ENCODE measurements at regions not wholly inside any gene's neighbourhood (a gene's known extent, or its start where the extent isn't known, plus 50 kb on each side); places are given as distances from the start of the nearest gene placed in this dataset.

- H3K4me1 ChIP-seq: no peaks in the 10 kb centered on the region
- H3K27ac ChIP-seq: no peak overlapping the region
- H3K9me3 ChIP-seq: peaks cover 21 to 44% of the 10 kb centered on the region in 2 donors
- no peak for DNase-seq (ENCODE audit: low spot score in 2 of 2)
- H3K27me3 ChIP-seq: no peaks in the 10 kb centered on the region
- H3K4me3 ChIP-seq: no peak overlapping the region
- intact Hi-C loops (cut with DNase I; ENCODE audit: low total_unique reads): no loop called here
- no peak for TF ChIP-seq POLR2AphosphoS5 (IDR thresholded peaks at IDR 0.05)
- TF ChIP-seq CTCF (IDR thresholded peaks at IDR 0.05): no peak
- H3K36me3 ChIP-seq: no peaks in the 10 kb centered on the region
Observed at GRCh38 chr19:28656644-28657043, 556.3 kb downstream of the UQCRFS1 start.

- Histone ChIP-seq H3K4me1 (no peaks in the 10 kb centered on the region), H3K27me3 (no peaks in the 10 kb centered on the region), H3K27ac (no peak overlapping the region), H3K4me3 (no peak overlapping the region), H3K9me3 (peaks cover 21 to 34% of the 10 kb centered on the region in 2 donors), H3K36me3 (no peaks in the 10 kb centered on the region)
- no peak for DNase-seq (ENCODE audit: low spot score in 2 of 2)
- intact Hi-C loops (cut with DNase I; ENCODE audit: low total_unique reads): no loop called here
- no peak for TF ChIP-seq POLR2A (IDR thresholded peaks at IDR 0.05)
- TF ChIP-seq CTCF (IDR thresholded peaks at IDR 0.05): no peak
- TF ChIP-seq POLR2AphosphoS5 (IDR thresholded peaks at IDR 0.05): no peak
Observed at GRCh38 chr19:28655054-28655453, 557.9 kb downstream of the UQCRFS1 start.

GRCh38 chr19:28652765-28653164, 560.2 kb downstream of the UQCRFS1 start:
- H3K9me3 ChIP-seq: peaks cover 8 to 11% of the 10 kb centered on the region in 2 donors
- H3K4me1 ChIP-seq: no peaks in the 10 kb centered on the region
- no peaks in the 10 kb centered on the region for H3K36me3 ChIP-seq
- no peak overlapping the region for H3K4me3 ChIP-seq
- H3K27me3 ChIP-seq: no peaks in the 10 kb centered on the region
- intact Hi-C loops (cut with DNase I; ENCODE audit: low total_unique reads): no loop called here
- DNase-seq (ENCODE audit: low spot score in 2 of 2): no peak
- no peak overlapping the region for H3K27ac ChIP-seq
- no peak for TF ChIP-seq CTCF (IDR thresholded peaks at IDR 0.05)
- TF ChIP-seq POLR2AphosphoS5 (IDR thresholded peaks at IDR 0.05): no peak
- no peak for TF ChIP-seq POLR2A (IDR thresholded peaks at IDR 0.05)

GRCh38 chr19:28646629-28647028, 566.3 kb downstream of the UQCRFS1 start:
- no peak for DNase-seq (ENCODE audit: low spot score in 2 of 2)
- TF ChIP-seq POLR2A (IDR thresholded peaks at IDR 0.05) (no peak), POLR2AphosphoS5 (IDR thresholded peaks at IDR 0.05) (no peak)
- no peak overlapping the region for H3K4me3 ChIP-seq
- H3K4me1 ChIP-seq: no peaks in the 10 kb centered on the region
- no peaks in the 10 kb centered on the region for H3K9me3 ChIP-seq
- no peaks in the 10 kb centered on the region for H3K27me3 ChIP-seq
- intact Hi-C loops (cut with DNase I; ENCODE audit: low total_unique reads): no loop called here
- no peaks in the 10 kb centered on the region for H3K36me3 ChIP-seq
- no peak overlapping the region for H3K27ac ChIP-seq

- H3K4me3 ChIP-seq: no peak overlapping the region
- no peak for TF ChIP-seq POLR2A (IDR thresholded peaks at IDR 0.05)
- no peak for TF ChIP-seq POLR2AphosphoS5 (IDR thresholded peaks at IDR 0.05)
- TF ChIP-seq CTCF (IDR thresholded peaks at IDR 0.05): no peak
Observed at GRCh38 chr19:28644169-28644775, 568.7 kb downstream of the UQCRFS1 start.

More at GRCh38 chr19:28644169-28644775, 568.7 kb downstream of the UQCRFS1 start:
- Histone ChIP-seq H3K4me1 (no peaks in the 10 kb centered on the region), H3K27me3 (no peaks in the 10 kb centered on the region), H3K27ac (no peak overlapping the region), H3K9me3 (no peaks in the 10 kb centered on the region), H3K36me3 (no peaks in the 10 kb centered on the region)
- intact Hi-C loops (cut with DNase I; ENCODE audit: low total_unique reads): no loop called here
- no peak for DNase-seq (ENCODE audit: low spot score in 2 of 2)
